ENCODE measurements at regions not wholly inside any gene's neighbourhood (a gene's known extent, or its start where the extent isn't known, plus 50 kb on each side); places are given as distances from the start of the nearest gene placed in this dataset.

GRCh38 chr1:217088521-217089284 lies 365.5 kb upstream of the ESRRG start:
- no peaks in the 10 kb centered on the region for H3K36me3 ChIP-seq (ENCODE audit: insufficient read depth, low read length)
- no peaks in the 10 kb centered on the region for H4K20me1 ChIP-seq (ENCODE audit: insufficient read depth, low read length)
- ChIA-PET CTCF (ENCODE audit: unreplicated experiment) (no interaction called here), POLR2A (no interaction called here)
- H3K9me2 ChIP-seq (ENCODE audit: insufficient read depth, low read length): no peaks in the 10 kb centered on the region
- no peaks in the 10 kb centered on the region for H3K9me3 ChIP-seq (ENCODE audit: low read length)
- H3K4me1 ChIP-seq (ENCODE audit: insufficient read depth, low read length, poor library complexity, severe bottlenecking): no peaks in the 10 kb centered on the region
- TF ChIP-seq CTCF (conservative IDR thresholded peaks at IDR 0.05; ENCODE audit: low read length) (no peak), EZH2phosphoT487 (IDR thresholded peaks at IDR 0.05; ENCODE audit: borderline replicate concordance, low read depth, low read length) (no peak)
- DNase-seq (ENCODE audit: low spot score): no peak
- H2AFZ ChIP-seq (ENCODE audit: low read length): no peak overlapping the region
- H3K27ac ChIP-seq (ENCODE audit: low read depth, low read length, poor library complexity, severe bottlenecking): no peak overlapping the region
- no peak overlapping the region for H3K4me3 ChIP-seq (ENCODE audit: low read depth, low read length, poor library complexity, severe bottlenecking)
- BruUV-seq (replicated peaks): no TSS peak
- H3K79me2 ChIP-seq (ENCODE audit: insufficient read depth, low read depth, low read length): no peaks in the 10 kb centered on the region
- no peak overlapping the region for H3K4me2 ChIP-seq (ENCODE audit: low read length)
- intact Hi-C loops (cut with micrococcal nuclease; ENCODE audit: unreplicated experiment): no loop called here

- intact Hi-C loops (cut with micrococcal nuclease; ENCODE audit: unreplicated experiment): no loop called here
- DNase-seq (ENCODE audit: low spot score): no peak
- Histone ChIP-seq H3K27ac (ENCODE audit: low read depth, low read length, poor library complexity, severe bottlenecking) (no peak overlapping the region), H4K20me1 (ENCODE audit: insufficient read depth, low read length) (no peaks in the 10 kb centered on the region), H3K9me2 (ENCODE audit: insufficient read depth, low read length) (no peaks in the 10 kb centered on the region), H3K9me3 (ENCODE audit: low read length) (no peaks in the 10 kb centered on the region), H3K4me1 (ENCODE audit: insufficient read depth, low read length, poor library complexity, severe bottlenecking) (no peaks in the 10 kb centered on the region), H3K36me3 (ENCODE audit: insufficient read depth, low read length) (no peaks in the 10 kb centered on the region), H3K79me2 (ENCODE audit: insufficient read depth, low read depth, low read length) (no peaks in the 10 kb centered on the region), H2AFZ (ENCODE audit: low read length) (no peak overlapping the region), H3K4me3 (ENCODE audit: low read depth, low read length, poor library complexity, severe bottlenecking) (no peak overlapping the region), H3K4me2 (ENCODE audit: low read length) (no peak overlapping the region)
- BruUV-seq (replicated peaks): no TSS peak
- ChIA-PET POLR2A (interaction anchor here (0.7 kb wide), 1 partner anchor 55 kb away, joined by 7 read pairs; no protein-coding TSS in a partner anchor), CTCF (ENCODE audit: unreplicated experiment) (no interaction called here)
- TF ChIP-seq CTCF (conservative IDR thresholded peaks at IDR 0.05; ENCODE audit: low read length) (no peak), EZH2phosphoT487 (IDR thresholded peaks at IDR 0.05; ENCODE audit: borderline replicate concordance, low read depth, low read length) (no peak)
These were observed 364.8 kb upstream of the ESRRG start for GRCh38 chr1:217088011-217088410.

GRCh38 chr1:217079584-217079983 lies 356.4 kb upstream of the ESRRG start:
- H3K4me3 ChIP-seq (ENCODE audit: low read depth, low read length, poor library complexity, severe bottlenecking): no peak overlapping the region
- no peak for DNase-seq (ENCODE audit: low spot score)
- H3K4me1 ChIP-seq (ENCODE audit: insufficient read depth, low read length, poor library complexity, severe bottlenecking): no peaks in the 10 kb centered on the region
- H3K4me2 ChIP-seq (ENCODE audit: low read length): no peak overlapping the region
- intact Hi-C loops (cut with micrococcal nuclease; ENCODE audit: unreplicated experiment): no loop called here
- no peaks in the 10 kb centered on the region for H3K36me3 ChIP-seq (ENCODE audit: insufficient read depth, low read length)
- BruUV-seq (replicated peaks): no TSS peak
- H4K20me1 ChIP-seq (ENCODE audit: insufficient read depth, low read length): no peaks in the 10 kb centered on the region
- ChIA-PET CTCF (ENCODE audit: unreplicated experiment) (no interaction called here), POLR2A (no interaction called here)
- no peak for TF ChIP-seq CTCF (conservative IDR thresholded peaks at IDR 0.05; ENCODE audit: low read length)
- no peak for TF ChIP-seq EZH2phosphoT487 (IDR thresholded peaks at IDR 0.05; ENCODE audit: borderline replicate concordance, low read depth, low read length)
- no peak overlapping the region for H2AFZ ChIP-seq (ENCODE audit: low read length)
- no peaks in the 10 kb centered on the region for H3K9me3 ChIP-seq (ENCODE audit: low read length)
- no peaks in the 10 kb centered on the region for H3K79me2 ChIP-seq (ENCODE audit: insufficient read depth, low read depth, low read length)
- no peak overlapping the region for H3K27ac ChIP-seq (ENCODE audit: low read depth, low read length, poor library complexity, severe bottlenecking)
- no peaks in the 10 kb centered on the region for H3K9me2 ChIP-seq (ENCODE audit: insufficient read depth, low read length)

Measured in OCI-LY7 (cell line).